HepG2 (cell line): ENCODE measurements at regions not wholly inside any gene's neighbourhood (a gene's known extent, or its start where the extent isn't known, plus 50 kb on each side); places are given as distances from the start of the nearest gene placed in this dataset.

Source experiments
- ATAC-seq: fragments of 200-7000 bp; cut with Tn5 transposase; 3 replicates; pipeline ENCODE4 v1.9.1; 2020; ENCODE audit warnings: mild to moderate bottlenecking, moderate library complexity
- BruUV-seq: library from RNA; stranded (reverse); fragments of 400-500 nt; replicated peaks from 2 replicates; lab custom pipeline; 2021; lab: Mats Ljungman, UMichigan
- CTCF ChIA-PET: fragments of 300-600 bp; formaldehyde crosslinking; extraction: SDS; loops from one replicate; lab custom pipeline; 2021; ENCODE audit warnings: low total read pairs, inconsistent platforms, low intra/inter-chr PET ratio; lab: Yijun Ruan, JAX
- POLR2A ChIA-PET: fragments of 350-600 bp; sonication (Branson Sonifier 250); formaldehyde crosslinking; loops from one replicate; lab custom pipeline; 2020; ENCODE audit warnings: antibody characterized with exemption, inconsistent platforms; lab: Yijun Ruan, JAX
- DNase-seq: peaks from one replicate; pipeline ENCODE4 v3.0.0-alpha.2; 2015; ENCODE audit warnings: low spot score
- FAIRE-seq: peaks from 3 replicates; lab custom pipeline; 2011; peaks lifted over from hg19 to GRCh38; lab: Jason Lieb, UNC
- H2AFZ ChIP-seq: one replicate; pipeline ENCODE4 v1.6.1; 2011; ENCODE audit warnings: low read length, inconsistent platforms
- H3K27ac ChIP-seq: fragments of 300-600 bp; 3 replicates; pipeline ENCODE4 v1.8.0; 2011; ENCODE audit warnings: mixed run types, mild to moderate bottlenecking, mixed read lengths, low read length, inconsistent platforms; ENCODE audit not compliant: insufficient read depth; ENCODE audit errors: extremely low read length
- H3K27me3 ChIP-seq, 2 experiments: fragments of 200-600 bp in 1 of 2; 2 replicates in 1 of 2; 3 replicates in 1 of 2; pipeline versions ENCODE4 v1.6.0 to v1.8.0; 2011; ENCODE audit warnings: low read length in 2 of 2, mild to moderate bottlenecking in 2 of 2, moderate library complexity in 2 of 2, inconsistent platforms in 1 of 2; ENCODE audit not compliant: insufficient read depth in 2 of 2, control insufficient read depth in 1 of 2
- H3K36me3 ChIP-seq, 2 experiments: fragments of 200-600 bp in 1 of 2; replicated peaks in 1 of 2; 2 replicates in 1 of 2; 3 replicates in 1 of 2; pipeline versions ENCODE4 v1.5.1 to v1.8.0; 2011; ENCODE audit warnings: low read length in 2 of 2, inconsistent platforms in 1 of 2; ENCODE audit not compliant: insufficient read depth in 2 of 2, control insufficient read depth in 1 of 2
- H3K4me1 ChIP-seq: 2 replicates; pipeline ENCODE4 v1.5.1; 2012; ENCODE audit warnings: low read length, inconsistent platforms; ENCODE audit not compliant: insufficient read depth
- H3K4me2 ChIP-seq: 2 replicates; pipeline ENCODE4 v1.6.0; 2011; ENCODE audit warnings: low read depth, low read length, inconsistent platforms
- H3K4me3 ChIP-seq, 3 experiments: fragments of 200-600 bp in 1 of 3; sonication (generic), shearing (Covaris generic) in 1 of 3; replicated peaks in 1 of 3; 2 replicates each; pipeline ENCODE4 v1.5.1; 2011 to 2016; ENCODE audit warnings: low read length in 3 of 3, inconsistent platforms in 2 of 3, low read depth in 2 of 3, mild to moderate bottlenecking in 2 of 3, control low read depth in 1 of 3, mixed read lengths in 1 of 3; ENCODE audit not compliant: insufficient read depth in 1 of 3
- H3K79me2 ChIP-seq: one replicate; pipeline ENCODE4 v1.6.1; 2011; ENCODE audit warnings: low read length, inconsistent platforms; ENCODE audit not compliant: insufficient read depth
- H3K9ac ChIP-seq: 2 replicates; pipeline ENCODE4 v1.6.0; 2011; ENCODE audit warnings: mild to moderate bottlenecking, low read depth, low read length, inconsistent platforms; ENCODE audit not compliant: insufficient read depth
- H3K9me3 ChIP-seq: 2 replicates; pipeline ENCODE4 v1.5.1; 2012; ENCODE audit warnings: mild to moderate bottlenecking, low read length
- H4K20me1 ChIP-seq: 2 replicates; pipeline ENCODE4 v1.6.0; 2011; ENCODE audit warnings: inconsistent platforms, mild to moderate bottlenecking, low read length, moderate library complexity; ENCODE audit not compliant: insufficient read depth
- AGO2 ChIP-seq: fragments of 200-400 bp; formaldehyde crosslinking; optimal IDR thresholded peaks from 2 replicates; pipeline ENCODE3; 2017; ENCODE audit warnings: mild to moderate bottlenecking, low read depth, low read length, moderate library complexity
- ATM ChIP-seq: fragments of 450-650 bp; IDR thresholded peaks from 2 replicates; pipeline ENCODE4 v1.7.1; 2017; ENCODE audit warnings: mild to moderate bottlenecking, borderline replicate concordance
- BCL6 ChIP-seq: IDR thresholded peaks from 2 replicates; pipeline ENCODE4 v1.6.1; 2016; ENCODE audit warnings: missing genetic modification reagents, missing compliant biosample characterization
- CHD2 ChIP-seq: IDR thresholded peaks from 2 replicates; pipeline ENCODE4 v1.6.1; 2011; ENCODE audit warnings: low read depth, low read length, improper control_type of control experiment
- FOXK1 ChIP-seq: sonication (generic); formaldehyde crosslinking; IDR thresholded peaks from 2 replicates; pipeline ENCODE4 v1.4.0; 2020; ENCODE audit warnings: low read depth, missing genetic modification reagents, borderline replicate concordance
- HNF4G ChIP-seq, 2 experiments: sonication (generic) in 1 of 2; formaldehyde crosslinking in 1 of 2; IDR thresholded peaks; 2 replicates each; pipeline versions ENCODE4 v1.4.0 to v1.6.1; 2011 to 2020; ENCODE audit warnings: borderline replicate concordance in 2 of 2, low read depth in 2 of 2, mild to moderate bottlenecking in 2 of 2, low read length in 1 of 2, missing genetic modification reagents in 1 of 2, moderate library complexity in 1 of 2
- IKZF1 ChIP-seq: fragments of 450-650 bp; IDR thresholded peaks from 2 replicates; pipeline ENCODE4 v1.7.1; 2016
- NR2C2 ChIP-seq: sonication (generic); formaldehyde crosslinking; IDR thresholded peaks from 2 replicates; pipeline ENCODE4 v1.4.0; 2020; ENCODE audit warnings: missing genetic modification reagents, mild to moderate bottlenecking, moderate library complexity, borderline replicate concordance
- ONECUT2 ChIP-seq: sonication (generic); formaldehyde crosslinking; IDR thresholded peaks from 2 replicates; pipeline ENCODE4 v1.4.0; 2020; ENCODE audit warnings: missing genetic modification reagents
- PAWR ChIP-seq: sonication (generic); formaldehyde crosslinking; IDR thresholded peaks from 2 replicates; pipeline ENCODE4 v1.4.0; 2020; ENCODE audit warnings: missing genetic modification reagents, mild to moderate bottlenecking, borderline replicate concordance
- RBM22 ChIP-seq: fragments of 200-400 bp; formaldehyde crosslinking; optimal IDR thresholded peaks from 2 replicates; pipeline ENCODE3; 2017; ENCODE audit warnings: mild to moderate bottlenecking, low read length, moderate library complexity
- ZFP1 ChIP-seq: IDR thresholded peaks from 2 replicates; pipeline ENCODE4 v1.6.1; 2016
- ZFP82 ChIP-seq: sonication (generic); formaldehyde crosslinking; IDR thresholded peaks from 2 replicates; pipeline ENCODE4 v1.5.1; 2020; ENCODE audit warnings: mild to moderate bottlenecking, missing genetic modification reagents, borderline replicate concordance
- ZKSCAN8 ChIP-seq: IDR thresholded peaks from 2 replicates; pipeline ENCODE4 v1.6.1; 2016; ENCODE audit warnings: borderline replicate concordance, missing genetic modification reagents, missing compliant biosample characterization
- ZNF224 ChIP-seq: sonication (generic); formaldehyde crosslinking; IDR thresholded peaks from 2 replicates; pipeline ENCODE4 v1.5.0; 2020; ENCODE audit warnings: mild to moderate bottlenecking, missing genetic modification reagents
- ZNF232 ChIP-seq: sonication (generic); formaldehyde crosslinking; IDR thresholded peaks from 2 replicates; pipeline ENCODE4 v1.4.0; 2020; ENCODE audit warnings: missing genetic modification reagents, borderline replicate concordance
- ZNF24 ChIP-seq: fragments of 450-650 bp; IDR thresholded peaks from 2 replicates; pipeline ENCODE4 v1.6.1; 2017; ENCODE audit warnings: antibody characterized with exemption, mild to moderate bottlenecking
- ZNF782 ChIP-seq: sonication (generic); formaldehyde crosslinking; IDR thresholded peaks from 2 replicates; pipeline ENCODE4 v1.4.0; 2020; ENCODE audit warnings: missing genetic modification reagents, mild to moderate bottlenecking, borderline replicate concordance
- WGBS: methylation state at CpG from one replicate; pipeline ENCODE4 v1.1.6; 2017; ENCODE audit warnings: low lambda C conversion rate; 5-methylcytosine and 5-hydroxymethylcytosine counted together
- in situ Hi-C: cut with HindIII; loops from 2 replicates; pipeline ENCODE4 v1.10.0; 2017; ENCODE audit warnings: low pct_unique_long_range_greater_than_20kb; ENCODE audit not compliant: extremely low pct_ligation_motif_present
- intact Hi-C: fragments of 100-400 bp; cut with micrococcal nuclease; formaldehyde crosslinking; loops from one replicate; pipeline ENCODE4 v1.10.0; 2022; ENCODE audit not compliant: unreplicated experiment
- TF ChIP-seq, protein P1 (sequence below): sonication (generic); formaldehyde crosslinking; IDR thresholded peaks from 2 replicates; pipeline ENCODE4 v1.9.0; 2021; ENCODE audit warnings: missing genetic modification reagents, mild to moderate bottlenecking, borderline replicate concordance
- TF ChIP-seq, protein P2 (sequence below): sonication (generic); formaldehyde crosslinking; IDR thresholded peaks from 2 replicates; pipeline ENCODE4 v1.5.0; 2020; ENCODE audit warnings: mild to moderate bottlenecking, missing genetic modification reagents

DNA sequence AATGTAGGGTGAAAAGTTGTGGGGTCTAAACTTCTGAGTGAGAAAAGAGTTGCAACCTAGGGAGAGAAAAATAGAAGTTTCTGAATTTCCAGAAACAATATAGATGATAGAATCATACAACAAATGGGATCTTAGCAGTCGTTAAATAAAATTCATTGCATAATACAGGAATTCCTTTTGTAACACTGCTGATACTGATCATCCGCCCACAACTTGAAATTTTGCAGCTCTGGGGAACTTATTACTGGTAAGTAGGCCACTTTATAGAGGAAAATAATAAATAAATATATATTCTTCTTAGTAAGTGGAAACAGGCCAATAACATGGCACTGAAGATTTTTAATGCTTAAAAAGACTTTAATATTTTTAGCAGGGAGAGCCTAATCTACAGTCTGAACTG is 81.9 kb upstream of the SMIM30 start:
- FAIRE-seq = no peak
- TF ChIP-seq, protein P1, sequence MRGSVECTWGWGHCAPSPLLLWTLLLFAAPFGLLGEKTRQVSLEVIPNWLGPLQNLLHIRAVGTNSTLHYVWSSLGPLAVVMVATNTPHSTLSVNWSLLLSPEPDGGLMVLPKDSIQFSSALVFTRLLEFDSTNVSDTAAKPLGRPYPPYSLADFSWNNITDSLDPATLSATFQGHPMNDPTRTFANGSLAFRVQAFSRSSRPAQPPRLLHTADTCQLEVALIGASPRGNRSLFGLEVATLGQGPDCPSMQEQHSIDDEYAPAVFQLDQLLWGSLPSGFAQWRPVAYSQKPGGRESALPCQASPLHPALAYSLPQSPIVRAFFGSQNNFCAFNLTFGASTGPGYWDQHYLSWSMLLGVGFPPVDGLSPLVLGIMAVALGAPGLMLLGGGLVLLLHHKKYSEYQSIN = no peak
- no peak for TF ChIP-seq ZNF782 (CRISPR knock-in tag)
- no peak for TF ChIP-seq IKZF1
- TF ChIP-seq CHD2 = no peak
- no peak for TF ChIP-seq ONECUT2
- TF ChIP-seq AGO2 = no peak
- TF ChIP-seq, protein P2, sequence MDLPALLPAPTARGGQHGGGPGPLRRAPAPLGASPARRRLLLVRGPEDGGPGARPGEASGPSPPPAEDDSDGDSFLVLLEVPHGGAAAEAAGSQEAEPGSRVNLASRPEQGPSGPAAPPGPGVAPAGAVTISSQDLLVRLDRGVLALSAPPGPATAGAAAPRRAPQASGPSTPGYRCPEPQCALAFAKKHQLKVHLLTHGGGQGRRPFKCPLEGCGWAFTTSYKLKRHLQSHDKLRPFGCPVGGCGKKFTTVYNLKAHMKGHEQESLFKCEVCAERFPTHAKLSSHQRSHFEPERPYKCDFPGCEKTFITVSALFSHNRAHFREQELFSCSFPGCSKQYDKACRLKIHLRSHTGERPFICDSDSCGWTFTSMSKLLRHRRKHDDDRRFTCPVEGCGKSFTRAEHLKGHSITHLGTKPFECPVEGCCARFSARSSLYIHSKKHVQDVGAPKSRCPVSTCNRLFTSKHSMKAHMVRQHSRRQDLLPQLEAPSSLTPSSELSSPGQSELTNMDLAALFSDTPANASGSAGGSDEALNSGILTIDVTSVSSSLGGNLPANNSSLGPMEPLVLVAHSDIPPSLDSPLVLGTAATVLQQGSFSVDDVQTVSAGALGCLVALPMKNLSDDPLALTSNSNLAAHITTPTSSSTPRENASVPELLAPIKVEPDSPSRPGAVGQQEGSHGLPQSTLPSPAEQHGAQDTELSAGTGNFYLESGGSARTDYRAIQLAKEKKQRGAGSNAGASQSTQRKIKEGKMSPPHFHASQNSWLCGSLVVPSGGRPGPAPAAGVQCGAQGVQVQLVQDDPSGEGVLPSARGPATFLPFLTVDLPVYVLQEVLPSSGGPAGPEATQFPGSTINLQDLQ (CRISPR knock-in tag) = no peak
- TF ChIP-seq FOXK1 = no peak
- no peak for TF ChIP-seq ZKSCAN8 (CRISPR knock-in tag)
- no peak for TF ChIP-seq NR2C2 (CRISPR knock-in tag)
- TF ChIP-seq ZFP82 = no peak
- TF ChIP-seq ZNF232 (CRISPR knock-in tag) = no peak
- no peak for TF ChIP-seq ZFP1 (CRISPR knock-in tag)
- TF ChIP-seq ATM = no peak
- no peak for TF ChIP-seq ZNF24
- TF ChIP-seq BCL6 (CRISPR knock-in tag) = no peak
- TF ChIP-seq HNF4G (IDR thresholded peaks at IDR 0.05; ENCODE audit: borderline replicate concordance, low read depth, low read length) = no peak
- TF ChIP-seq HNF4G (CRISPR knock-in tag; IDR thresholded peaks at IDR 0.05; ENCODE audit: borderline replicate concordance, low read depth) = no peak
- no peak for TF ChIP-seq ZNF224
- no peak for TF ChIP-seq RBM22
- no peak for TF ChIP-seq PAWR (CRISPR knock-in tag)
- intact Hi-C loops = no loop called here

More for the DNA sequence above, 81.9 kb upstream of the SMIM30 start:
- H3K4me1 ChIP-seq = no peaks in the 10 kb centered on the region
- 2% methylated on average over 2 of the region's 2 CpGs for WGBS
- ATAC-seq = no peak
- H3K9me3 ChIP-seq = no peaks in the 10 kb centered on the region
- H3K4me3 ChIP-seq = no peak overlapping the region
- DNase-seq = no peak
- H4K20me1 ChIP-seq = no peaks in the 10 kb centered on the region
- ChIA-PET CTCF (no interaction called here), POLR2A (no interaction called here)
- no peak overlapping the region for H2AFZ ChIP-seq
- H3K27ac ChIP-seq = no peak overlapping the region
- BruUV-seq = no TSS peak
- no peaks in the 10 kb centered on the region for H3K27me3 ChIP-seq
- no peaks in the 10 kb centered on the region for H3K36me3 ChIP-seq
- H3K9ac ChIP-seq = no peak overlapping the region
- no peaks in the 10 kb centered on the region for H3K79me2 ChIP-seq
- in situ Hi-C loops = no loop called here
- H3K4me2 ChIP-seq = no peak overlapping the region
